ENCODE measurements at regions not wholly inside any gene's neighbourhood (a gene's known extent, or its start where the extent isn't known, plus 50 kb on each side); places are given as distances from the start of the nearest gene placed in this dataset.

DNA sequence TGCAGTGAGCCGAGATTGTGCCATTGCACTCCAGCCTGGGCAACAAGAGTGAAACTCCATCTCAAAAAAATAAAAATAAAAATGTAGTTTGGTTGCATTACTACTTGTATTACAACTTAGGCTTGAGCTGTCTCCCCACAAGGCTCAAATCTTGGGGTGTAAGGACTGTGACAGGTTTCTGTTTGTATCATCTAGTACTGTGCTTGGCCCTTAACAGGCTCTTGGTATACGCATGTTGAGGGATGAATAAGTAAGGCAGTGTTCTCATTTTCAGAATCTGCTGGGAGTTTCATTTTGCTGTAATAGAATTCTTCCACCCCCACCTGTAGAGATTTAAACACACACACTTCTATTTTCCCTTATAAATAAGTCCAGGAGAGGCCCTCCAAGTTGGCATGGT is 289.4 kb upstream of the EEF2KMT start:
- FAIRE-seq: no peak
- H3K9me1 ChIP-seq (replicated peaks; ENCODE audit: control insufficient read depth, extremely low read depth, insufficient read depth, low read length): no peaks in the 10 kb centered on the region
- no peak overlapping the region for H3K4me3 ChIP-seq (replicated peaks in 1 of 3; ENCODE audit: insufficient read depth in 1 of 3, low read depth in 1 of 3, low read length in 3 of 3)
- no peak overlapping the region for H3K9ac ChIP-seq (replicated peaks; ENCODE audit: extremely low read depth, insufficient read depth, low read length)
- no peaks in the 10 kb centered on the region for H3K36me3 ChIP-seq (ENCODE audit: control insufficient read depth in 2 of 2, extremely low read depth in 1 of 2, insufficient read depth in 2 of 2, low read length in 2 of 2)
- no peak overlapping the region for H3K4me2 ChIP-seq (ENCODE audit: insufficient read depth, low read length)
- no peak for DNase-seq (ENCODE audit: low read depth, low spot score)
- H2AFZ ChIP-seq (ENCODE audit: low read depth, low read length): no peak overlapping the region
- TF ChIP-seq JUN (IDR thresholded peaks at IDR 0.05; ENCODE audit: borderline replicate concordance, insufficient read depth, insufficient read length, low read depth) (no peak), FOS (IDR thresholded peaks at IDR 0.05; ENCODE audit: borderline replicate concordance, insufficient read depth, low read length) (no peak), MYC (IDR thresholded peaks at IDR 0.05; ENCODE audit: low read depth, low read length) (no peak), POLR2AphosphoS5 (IDR thresholded peaks at IDR 0.05; ENCODE audit: insufficient read depth, low read depth, low read length) (no peak)
- TF ChIP-seq, protein P1, sequence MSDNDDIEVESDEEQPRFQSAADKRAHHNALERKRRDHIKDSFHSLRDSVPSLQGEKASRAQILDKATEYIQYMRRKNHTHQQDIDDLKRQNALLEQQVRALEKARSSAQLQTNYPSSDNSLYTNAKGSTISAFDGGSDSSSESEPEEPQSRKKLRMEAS (IDR thresholded peaks at IDR 0.05; ENCODE audit: insufficient read depth, insufficient read length): no peak
- ChIA-PET POLR2A (no interaction called here), CTCF (no interaction called here)
- H3K27ac ChIP-seq (ENCODE audit: insufficient read depth, low read depth, low read length): no peak overlapping the region
- no TSS peak for BruUV-seq (replicated peaks)
- no peaks in the 10 kb centered on the region for H3K79me2 ChIP-seq (ENCODE audit: control insufficient read depth, insufficient read depth, low read length)
- dilution Hi-C loops (cut with MboI; ENCODE audit: extremely low pct_ligation_motif_present, low sequenced_read_pairs) (no loop called here), intact Hi-C loops (cut with micrococcal nuclease) (no loop called here)
- H4K20me1 ChIP-seq (replicated peaks; ENCODE audit: control insufficient read depth, extremely low read depth, insufficient read depth, low read length): no peaks in the 10 kb centered on the region
- peaks cover 2% of the 10 kb centered on the region for H3K9me3 ChIP-seq (replicated peaks; ENCODE audit: control insufficient read depth, insufficient read depth, low read length)
- H3K27me3 ChIP-seq (ENCODE audit: control insufficient read depth in 2 of 2, insufficient read depth in 2 of 2, low read length in 2 of 2): no peaks in the 10 kb centered on the region
- H3K4me1 ChIP-seq (ENCODE audit: control insufficient read depth, extremely low read depth, insufficient read depth, low read length): no peaks in the 10 kb centered on the region

DNA sequence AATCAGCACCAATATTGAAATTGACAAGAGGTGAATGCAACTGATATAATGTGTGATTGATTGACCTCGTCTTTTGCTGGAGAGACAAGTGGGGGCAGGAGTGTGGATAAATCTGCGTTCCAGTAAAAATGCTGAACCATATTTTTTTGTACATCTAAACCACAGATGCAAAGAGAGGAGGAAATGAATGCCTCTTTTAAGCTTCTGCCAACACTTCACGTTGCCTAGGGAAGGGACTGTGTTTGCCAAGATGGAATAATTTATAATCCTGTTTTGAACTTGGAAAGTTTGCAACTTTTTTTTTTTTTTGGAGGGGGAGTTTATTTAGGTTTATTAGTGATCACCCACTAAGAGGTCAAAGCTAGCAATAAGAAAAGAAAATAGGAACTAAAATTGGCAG is 288.2 kb upstream of the EEF2KMT start:
- POLR2A ChIA-PET: no interaction called here
- no peaks in the 10 kb centered on the region for H3K27me3 ChIP-seq (ENCODE audit: control insufficient read depth in 2 of 2, insufficient read depth in 2 of 2, low read length in 2 of 2)
- H3K79me2 ChIP-seq (ENCODE audit: control insufficient read depth, insufficient read depth, low read length): no peaks in the 10 kb centered on the region
- H2AFZ ChIP-seq (ENCODE audit: low read depth, low read length): no peak overlapping the region
- H3K4me2 ChIP-seq (ENCODE audit: insufficient read depth, low read length): no peak overlapping the region
- dilution Hi-C loops (cut with MboI; ENCODE audit: extremely low pct_ligation_motif_present, low sequenced_read_pairs) (no loop called here), intact Hi-C loops (cut with micrococcal nuclease) (no loop called here)
- no peak overlapping the region for H3K27ac ChIP-seq (ENCODE audit: insufficient read depth, low read depth, low read length)
- TF ChIP-seq FOS (IDR thresholded peaks at IDR 0.05; ENCODE audit: borderline replicate concordance, insufficient read depth, low read length) (no peak), JUN (IDR thresholded peaks at IDR 0.05; ENCODE audit: borderline replicate concordance, insufficient read depth, insufficient read length, low read depth) (no peak), POLR2A (IDR thresholded peaks at IDR 0.05; ENCODE audit: low read depth, low read length) (no peak), MYC (IDR thresholded peaks at IDR 0.05; ENCODE audit: low read depth, low read length) (no peak), GATA2 (IDR thresholded peaks at IDR 0.05; ENCODE audit: insufficient read depth, insufficient read length, low read depth, low read length) (no peak), EZH2 (IDR thresholded peaks at IDR 0.05; ENCODE audit: borderline replicate concordance, low read depth, low read length, severe bottlenecking) (no peak), POLR2AphosphoS5 (IDR thresholded peaks at IDR 0.05; ENCODE audit: insufficient read depth, low read depth, low read length) (no peak)
- TF ChIP-seq, protein P2, sequence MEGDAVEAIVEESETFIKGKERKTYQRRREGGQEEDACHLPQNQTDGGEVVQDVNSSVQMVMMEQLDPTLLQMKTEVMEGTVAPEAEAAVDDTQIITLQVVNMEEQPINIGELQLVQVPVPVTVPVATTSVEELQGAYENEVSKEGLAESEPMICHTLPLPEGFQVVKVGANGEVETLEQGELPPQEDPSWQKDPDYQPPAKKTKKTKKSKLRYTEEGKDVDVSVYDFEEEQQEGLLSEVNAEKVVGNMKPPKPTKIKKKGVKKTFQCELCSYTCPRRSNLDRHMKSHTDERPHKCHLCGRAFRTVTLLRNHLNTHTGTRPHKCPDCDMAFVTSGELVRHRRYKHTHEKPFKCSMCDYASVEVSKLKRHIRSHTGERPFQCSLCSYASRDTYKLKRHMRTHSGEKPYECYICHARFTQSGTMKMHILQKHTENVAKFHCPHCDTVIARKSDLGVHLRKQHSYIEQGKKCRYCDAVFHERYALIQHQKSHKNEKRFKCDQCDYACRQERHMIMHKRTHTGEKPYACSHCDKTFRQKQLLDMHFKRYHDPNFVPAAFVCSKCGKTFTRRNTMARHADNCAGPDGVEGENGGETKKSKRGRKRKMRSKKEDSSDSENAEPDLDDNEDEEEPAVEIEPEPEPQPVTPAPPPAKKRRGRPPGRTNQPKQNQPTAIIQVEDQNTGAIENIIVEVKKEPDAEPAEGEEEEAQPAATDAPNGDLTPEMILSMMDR (IDR thresholded peaks at IDR 0.05; ENCODE audit: extremely low read depth in 1 of 2, insufficient read depth in 1 of 2, low read depth in 1 of 2, low read length in 2 of 2): no peak
- TF ChIP-seq, protein P1 (IDR thresholded peaks at IDR 0.05; ENCODE audit: insufficient read depth, insufficient read length): no peak
- CTCF ChIA-PET: no interaction called here
- no TSS peak for BruUV-seq (replicated peaks)
- H3K36me3 ChIP-seq (ENCODE audit: control insufficient read depth in 2 of 2, extremely low read depth in 1 of 2, insufficient read depth in 2 of 2, low read length in 2 of 2): no peaks in the 10 kb centered on the region
- H3K9me1 ChIP-seq (replicated peaks; ENCODE audit: control insufficient read depth, extremely low read depth, insufficient read depth, low read length): no peaks in the 10 kb centered on the region
- DNase-seq (ENCODE audit: low read depth, low spot score) (no peak), FAIRE-seq (no peak)
- H3K9ac ChIP-seq (replicated peaks; ENCODE audit: extremely low read depth, insufficient read depth, low read length): no peak overlapping the region
- H3K9me3 ChIP-seq (replicated peaks; ENCODE audit: control insufficient read depth, insufficient read depth, low read length): peaks cover 2% of the 10 kb centered on the region
- no peak overlapping the region for H3K4me3 ChIP-seq (replicated peaks in 1 of 3; ENCODE audit: insufficient read depth in 1 of 3, low read depth in 1 of 3, low read length in 3 of 3)
- no peaks in the 10 kb centered on the region for H4K20me1 ChIP-seq (replicated peaks; ENCODE audit: control insufficient read depth, extremely low read depth, insufficient read depth, low read length)
- no peaks in the 10 kb centered on the region for H3K4me1 ChIP-seq (ENCODE audit: control insufficient read depth, extremely low read depth, insufficient read depth, low read length)
